NCI-H1694 (cell line): ENCODE measurements at regions not wholly inside any gene's neighbourhood (a gene's known extent, or its start where the extent isn't known, plus 50 kb on each side); places are given as distances from the start of the nearest gene placed in this dataset.
A peak's percentile ranks its signal among the peaks of the same experiment; 100 is the strongest.

Experiments
- DNase-seq: peaks from one replicate; lab custom pipeline; 2025; lab: John Stamatoyannopoulos, UW

GRCh38 chr1:231108516-231109302 is 53.1 kb upstream of the TRIM67 start:
- no peak for DNase-seq

GRCh38 chr1:231107600-231108326 is 54.1 kb upstream of the TRIM67 start:
- no peak for DNase-seq

GRCh38 chr1:231107151-231107550 is 54.7 kb upstream of the TRIM67 start:
- no peak for DNase-seq

GRCh38 chr1:231106347-231106746 is 55.5 kb upstream of the TRIM67 start:
- peak; percentile 59 for DNase-seq

- no peak for DNase-seq
Observed at GRCh38 chr1:231104917-231105316, 56.9 kb upstream of the TRIM67 start.

GRCh38 chr1:231103961-231104360 is 57.9 kb upstream of the TRIM67 start:
- no peak for DNase-seq

GRCh38 chr1:231099996-231100767 is 60.1 kb upstream of the FAM89A start:
- no peak for DNase-seq

- no peak for DNase-seq
Observed at GRCh38 chr1:231099311-231099710, 59.3 kb upstream of the FAM89A start.

GRCh38 chr1:231095595-231095994 is 55.5 kb upstream of the FAM89A start:
- no peak for DNase-seq

- DNase-seq: no peak
Observed at GRCh38 chr1:231094421-231094820, 54.4 kb upstream of the FAM89A start.

GRCh38 chr1:231093156-231093922 is 53.3 kb upstream of the FAM89A start:
- no peak for DNase-seq

- no peak for DNase-seq
Observed at GRCh38 chr1:231092380-231092779, 52.3 kb upstream of the FAM89A start.

- peak; percentile 52 for DNase-seq
Observed at GRCh38 chr1:231091831-231092301, 51.8 kb upstream of the FAM89A start.

- no peak for DNase-seq
Observed at GRCh38 chr1:231091415-231091814, 51.4 kb upstream of the FAM89A start.
